ENCODE measurements at regions not wholly inside any gene's neighbourhood (a gene's known extent, or its start where the extent isn't known, plus 50 kb on each side); places are given as distances from the start of the nearest gene placed in this dataset.

- DNase-seq (ENCODE audit: low read depth) = no peak
Measured at GRCh38 chr17:72425794-72426168, 305.0 kb downstream of the SOX9 start.

- DNase-seq (ENCODE audit: low read depth) = no peak
Measured at GRCh38 chr17:72426321-72426720, 305.5 kb downstream of the SOX9 start.

- no peak for DNase-seq (ENCODE audit: low read depth)
Measured at GRCh38 chr17:72426948-72427760, 306.3 kb downstream of the SOX9 start.

DNA sequence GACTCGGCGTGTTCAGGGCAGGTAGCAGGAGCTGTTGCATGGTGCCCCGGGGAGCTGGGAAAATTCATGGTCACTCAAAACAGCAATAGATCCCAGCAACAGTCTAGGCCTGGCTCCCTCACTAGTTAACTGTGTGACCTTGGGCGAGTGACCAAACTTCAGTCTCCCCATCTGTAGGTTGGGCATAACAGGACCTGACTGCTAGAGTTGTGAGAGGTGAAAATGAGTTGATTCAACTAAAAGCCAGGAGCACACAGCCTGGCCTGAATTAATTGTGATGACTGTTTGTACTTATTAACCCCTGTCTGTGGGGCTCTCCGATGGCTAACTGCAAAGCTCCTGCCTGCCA, 306.9 kb downstream of the SOX9 start:
- no peak for DNase-seq (ENCODE audit: low read depth)

GRCh38 chr17:72429066-72429638, 308.3 kb downstream of the SOX9 start:
- DNase-seq (ENCODE audit: low read depth) = peak; percentile 83

GRCh38 chr17:72430611-72431432, 310.0 kb downstream of the SOX9 start:
- DNase-seq (ENCODE audit: low read depth) = no peak

DNA sequence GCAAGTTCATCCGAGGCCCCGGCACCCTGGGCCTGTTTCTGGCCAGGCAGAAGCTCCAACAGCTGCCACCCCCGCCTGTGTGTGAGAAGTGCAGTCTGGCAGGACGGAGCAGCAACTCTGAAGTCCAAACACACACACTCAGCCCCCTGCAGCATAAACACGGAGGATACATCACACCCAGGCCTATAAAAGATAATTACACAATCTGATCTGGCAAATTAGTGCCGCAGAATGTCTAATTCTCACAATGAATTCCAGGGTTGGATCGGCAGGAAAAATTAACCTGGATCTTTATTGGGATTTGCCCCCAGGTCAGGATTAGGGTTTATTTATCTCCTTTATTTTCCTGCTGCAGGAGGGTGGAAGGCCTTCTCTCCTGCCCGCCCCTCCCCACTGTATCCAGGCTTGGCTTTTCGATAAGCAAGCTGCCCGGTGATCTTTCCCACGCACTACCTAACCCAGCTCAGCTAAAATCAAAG, 311.4 kb downstream of the SOX9 start:
- no peak for DNase-seq (ENCODE audit: low read depth)

DNA sequence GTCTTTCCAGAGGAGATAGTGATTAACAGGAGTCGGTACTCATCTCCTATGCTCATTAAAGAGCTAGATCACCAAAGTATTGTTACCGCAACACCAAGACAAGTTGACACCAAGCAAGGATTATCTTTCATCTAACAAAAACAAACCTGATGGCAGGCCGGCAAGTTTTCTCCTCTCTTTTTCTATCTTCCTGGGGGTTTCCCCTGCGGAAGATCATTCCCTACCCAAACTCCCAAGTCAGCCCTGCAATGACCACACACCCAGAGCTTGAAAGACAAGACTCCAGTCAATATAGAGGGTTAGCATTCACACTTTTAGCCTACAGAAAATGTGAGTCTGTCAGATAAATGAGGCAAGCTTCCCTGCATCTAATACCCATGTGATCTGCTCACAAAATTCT, 312.1 kb downstream of the SOX9 start:
- no peak for DNase-seq (ENCODE audit: low read depth)

- DNase-seq (ENCODE audit: low read depth) = no peak
Measured at GRCh38 chr17:72433797-72434196, 313.0 kb downstream of the SOX9 start.

GRCh38 chr17:72434581-72434980, 313.8 kb downstream of the SOX9 start:
- no peak for DNase-seq (ENCODE audit: low read depth)

DNA sequence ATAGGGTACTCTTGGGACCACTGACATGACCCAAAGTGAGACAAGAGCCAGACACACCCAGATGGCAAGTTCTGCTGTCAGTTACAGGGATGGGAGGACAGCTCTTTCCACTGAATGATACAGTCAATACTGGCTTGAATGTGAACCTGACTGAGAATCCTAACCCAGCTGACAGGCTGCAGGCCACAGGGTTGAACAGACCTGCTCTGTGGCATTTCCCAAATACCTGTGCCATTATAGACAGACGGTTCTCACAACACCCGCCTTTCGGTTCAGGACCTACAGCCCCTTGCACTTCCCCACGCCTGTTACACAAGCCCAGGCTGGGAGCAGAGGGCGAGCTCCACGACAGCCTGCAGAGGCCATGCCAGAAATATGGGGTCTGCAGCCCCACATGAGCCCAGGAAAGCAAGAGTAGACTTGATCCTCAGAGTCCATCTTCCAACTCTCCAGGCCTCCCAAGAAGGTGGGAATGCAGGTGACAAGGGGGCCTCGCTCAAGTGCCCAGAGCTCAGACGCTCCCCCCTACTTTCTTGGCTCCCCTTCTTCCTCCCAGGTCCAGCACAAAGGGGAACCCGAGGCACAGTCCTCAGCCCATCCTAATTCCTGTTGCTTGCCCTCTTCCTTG, 314.3 kb downstream of the SOX9 start:
- DNase-seq (ENCODE audit: low read depth) = no peak

DNA sequence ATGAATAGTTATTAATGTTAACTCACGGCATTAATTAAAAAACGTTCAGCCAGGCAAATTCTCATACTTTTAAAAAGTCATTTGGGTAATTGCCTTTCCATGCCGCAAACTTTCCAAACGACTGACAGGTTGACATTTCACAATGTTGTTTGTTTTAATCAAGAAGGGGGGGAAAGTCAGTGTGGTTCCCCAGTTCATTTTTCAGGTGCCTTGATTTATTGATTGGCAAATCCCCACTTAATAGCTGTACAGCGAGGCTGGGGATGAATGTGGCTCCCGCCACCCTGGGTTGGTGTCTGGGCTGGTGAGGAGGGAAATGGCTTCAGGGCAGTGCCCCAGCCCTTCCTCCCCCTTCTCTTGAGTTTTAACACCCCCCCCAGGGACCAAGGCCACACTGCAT, 318.0 kb downstream of the SOX9 start:
- DNase-seq (ENCODE audit: low read depth) = no peak

GRCh38 chr17:72439893-72440502, 319.2 kb downstream of the SOX9 start:
- no peak for DNase-seq (ENCODE audit: low read depth)

GRCh38 chr17:72440961-72441360, 320.1 kb downstream of the SOX9 start:
- DNase-seq (ENCODE audit: low read depth) = no peak

- DNase-seq (ENCODE audit: low read depth) = no peak
Measured at GRCh38 chr17:72441909-72442308, 321.1 kb downstream of the SOX9 start.

DNA sequence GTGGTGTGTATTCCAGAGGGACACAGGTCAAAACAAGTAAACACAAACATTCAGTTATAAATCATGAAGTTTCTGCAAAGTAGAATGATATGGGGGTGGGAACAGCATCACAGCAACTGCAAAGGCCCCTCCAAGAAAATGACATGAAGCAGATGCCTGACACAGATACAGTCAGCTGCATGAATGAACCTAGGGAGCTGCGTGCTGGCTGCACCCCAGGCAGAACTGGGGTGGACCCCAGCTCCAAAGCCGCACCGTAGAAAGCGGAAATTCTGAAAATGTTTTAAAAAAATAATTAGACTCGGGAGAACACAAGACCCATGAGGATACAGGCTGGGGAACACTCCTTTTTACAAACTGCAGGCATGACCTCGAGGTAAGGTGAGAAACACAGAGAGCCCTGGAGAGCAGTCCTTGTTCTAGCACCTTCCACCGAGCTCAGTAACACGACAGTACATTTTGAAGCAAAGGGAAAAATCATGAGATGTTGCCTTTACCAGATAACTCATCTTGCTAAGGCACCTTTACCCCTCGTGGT, 323.8 kb downstream of the SOX9 start:
- no peak for DNase-seq (ENCODE audit: low read depth)

DNA sequence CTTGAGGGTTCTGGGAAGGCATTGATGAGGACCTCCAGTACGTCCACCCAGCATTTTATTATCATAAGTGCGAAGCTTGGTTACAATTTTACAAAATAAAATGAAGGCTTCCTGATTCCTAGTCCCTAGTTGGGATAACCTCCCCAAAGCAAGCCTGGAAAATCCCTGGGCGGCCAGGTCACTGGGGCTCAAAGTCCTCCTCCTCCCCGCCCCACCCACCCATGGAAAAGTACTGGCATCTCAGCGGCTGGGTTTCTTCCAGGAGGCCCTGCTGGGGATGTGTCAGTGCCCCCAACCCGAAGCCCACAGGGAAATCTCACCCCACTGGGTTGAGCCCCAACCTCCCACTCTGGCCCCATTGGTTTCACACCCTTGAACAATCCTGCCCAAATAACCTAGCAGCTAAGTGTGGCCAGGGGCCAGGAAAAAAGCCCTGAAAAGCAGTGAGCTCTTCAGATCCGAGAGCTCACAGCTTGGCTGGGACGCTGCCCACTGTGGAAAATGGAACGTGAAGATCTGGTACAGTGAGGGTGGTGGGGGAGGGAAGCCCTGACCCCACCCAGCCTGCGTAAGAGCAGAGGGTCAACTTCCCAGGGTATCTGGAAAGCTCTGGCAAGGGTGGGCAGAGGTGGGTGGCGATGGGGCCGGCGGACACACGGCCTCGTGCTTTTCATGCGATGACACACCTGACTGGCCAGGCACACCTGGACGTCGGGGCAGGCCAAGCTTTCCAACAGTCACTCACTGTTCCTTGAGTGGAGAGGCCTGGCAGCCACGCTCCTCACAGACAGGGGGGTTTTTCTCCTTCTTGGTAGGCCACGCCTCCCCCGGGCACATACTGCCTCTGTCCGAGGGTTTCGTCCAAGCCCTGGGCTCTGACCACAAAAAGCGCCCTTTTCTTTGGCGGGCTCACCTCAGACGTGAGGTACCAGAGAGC, 324.5 kb downstream of the SOX9 start:
- no peak for DNase-seq (ENCODE audit: low read depth)

DNA sequence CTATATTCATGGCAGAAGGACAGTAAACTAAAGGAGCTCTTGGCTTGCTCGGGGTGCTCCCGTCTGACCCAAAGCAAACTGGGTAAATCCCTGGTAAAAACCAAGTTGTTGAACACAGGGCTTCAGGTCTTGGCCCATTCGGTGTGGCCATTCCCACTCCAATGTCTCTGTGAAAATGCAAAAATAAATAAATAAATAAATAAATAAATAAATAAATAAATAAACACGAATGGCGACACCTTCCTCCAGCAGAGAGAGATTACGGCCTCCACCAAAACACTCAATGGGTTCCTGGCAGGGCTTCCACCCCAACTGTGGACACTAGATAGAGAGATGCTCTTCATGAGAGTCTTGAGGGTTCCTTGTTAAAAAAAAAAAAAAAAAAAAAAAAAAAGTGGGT, 325.3 kb downstream of the SOX9 start:
- no peak for DNase-seq (ENCODE audit: low read depth)

GRCh38 chr17:72446525-72447250, 325.9 kb downstream of the SOX9 start:
- DNase-seq (ENCODE audit: low read depth) = no peak

GRCh38 chr17:72447251-72447640, 326.4 kb downstream of the SOX9 start:
- no peak for DNase-seq (ENCODE audit: low read depth)

Data from renal cortical epithelial cell (primary cell).